ENCODE measurements at regions not wholly inside any gene's neighbourhood (a gene's known extent, or its start where the extent isn't known, plus 50 kb on each side); places are given as distances from the start of the nearest gene placed in this dataset.

DNA sequence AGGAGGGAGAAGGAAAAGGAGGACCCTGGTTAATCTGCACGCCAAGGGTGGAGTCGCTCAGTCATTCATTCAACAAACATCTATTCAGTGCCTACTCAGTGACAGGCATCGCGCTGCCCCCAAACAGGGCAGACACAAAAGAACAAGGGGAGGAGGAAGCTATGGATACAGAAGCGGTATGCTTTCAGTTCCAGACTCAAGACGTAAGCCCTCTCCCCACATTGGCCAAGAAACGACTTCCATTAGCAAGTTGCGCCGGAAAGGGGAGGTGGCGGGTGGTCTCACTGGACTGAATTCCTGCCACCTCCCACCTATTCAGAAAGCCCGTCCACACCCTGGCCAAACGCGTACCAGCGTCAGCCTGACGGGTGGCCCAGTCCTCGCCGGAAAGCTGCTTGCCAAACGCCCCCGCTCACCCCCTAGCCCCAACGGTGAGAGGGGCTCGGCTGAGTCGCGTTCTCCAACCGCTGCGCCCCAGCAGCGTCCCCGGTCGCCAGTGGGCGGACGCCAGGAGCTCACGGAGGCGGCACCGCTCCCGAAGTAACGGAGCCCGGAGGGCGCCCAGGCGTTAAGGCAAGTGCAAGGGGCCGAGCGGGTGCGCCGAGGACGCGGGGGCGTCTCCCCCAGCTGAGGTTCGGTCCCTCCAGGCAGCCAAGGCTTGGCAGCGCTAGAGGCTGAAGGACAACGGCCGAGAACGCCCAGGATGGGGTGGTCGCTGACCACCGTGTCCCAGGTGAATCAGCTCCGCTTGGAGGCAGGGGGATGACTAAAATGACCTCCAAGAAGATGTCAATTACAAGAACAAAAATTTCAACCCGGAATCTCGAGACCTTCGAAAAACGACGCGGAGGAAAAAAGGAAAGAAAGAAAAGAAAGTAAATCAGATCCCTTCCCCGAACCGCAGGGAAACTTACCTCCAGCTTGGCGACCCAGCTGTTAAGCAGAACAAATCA is 470.7 kb downstream of the SOX9 start:
- no peak for DNase-seq

DNA sequence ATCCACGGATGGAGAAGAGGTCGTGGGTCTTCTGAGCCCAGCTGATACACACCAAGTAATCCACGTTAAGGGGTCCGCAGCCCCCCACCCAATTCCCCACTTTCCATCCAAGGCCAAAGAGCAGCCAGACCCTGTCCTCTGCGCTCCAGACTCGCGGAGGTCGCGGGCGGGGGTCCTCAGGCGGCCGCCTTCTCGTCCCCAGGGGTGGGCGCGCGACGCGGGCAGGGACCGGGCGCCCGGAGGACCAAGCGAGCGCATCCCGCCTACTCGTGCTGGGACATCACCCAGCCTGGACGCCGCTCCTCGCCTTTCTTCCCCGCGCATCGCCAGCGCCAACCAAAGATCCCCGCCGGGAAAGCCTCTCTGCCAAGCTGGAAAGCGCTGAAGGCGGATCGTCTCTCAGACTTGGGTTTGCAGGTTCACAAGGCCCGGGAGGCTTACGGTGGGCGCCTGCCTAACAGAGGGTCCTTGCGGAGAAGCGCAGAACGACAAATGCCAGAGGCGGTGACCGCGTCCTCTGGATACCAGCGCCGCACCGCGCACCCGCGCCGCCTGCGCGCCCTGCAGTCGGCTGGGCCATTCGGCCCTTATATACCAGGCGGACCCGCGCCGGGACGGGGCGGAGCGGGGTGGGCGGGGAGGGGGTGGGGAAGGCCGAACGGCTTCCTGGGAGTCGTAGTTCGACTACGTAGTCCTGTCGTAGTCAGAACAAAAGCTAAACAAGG is 471.6 kb downstream of the SOX9 start:
- DNase-seq = peak; percentile 68

DNA sequence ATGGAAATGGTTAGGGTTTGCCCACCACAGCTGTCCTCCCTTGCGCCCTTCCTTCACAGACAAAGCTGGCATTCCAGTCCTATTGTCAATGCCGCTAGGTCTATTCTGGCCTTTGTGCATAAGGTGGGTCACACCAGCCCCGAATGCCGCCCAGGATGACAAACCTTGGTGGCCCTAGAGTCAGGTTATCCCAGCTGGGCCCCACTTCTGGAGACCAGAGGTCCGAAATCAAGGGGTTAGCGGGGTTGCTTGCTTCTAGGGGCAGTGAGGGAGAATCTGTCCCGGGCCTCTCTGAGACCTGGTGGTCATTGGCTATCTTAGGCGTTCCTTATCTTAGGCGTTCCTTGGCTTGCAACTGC is 472.1 kb downstream of the SOX9 start:
- no peak for DNase-seq

DNA sequence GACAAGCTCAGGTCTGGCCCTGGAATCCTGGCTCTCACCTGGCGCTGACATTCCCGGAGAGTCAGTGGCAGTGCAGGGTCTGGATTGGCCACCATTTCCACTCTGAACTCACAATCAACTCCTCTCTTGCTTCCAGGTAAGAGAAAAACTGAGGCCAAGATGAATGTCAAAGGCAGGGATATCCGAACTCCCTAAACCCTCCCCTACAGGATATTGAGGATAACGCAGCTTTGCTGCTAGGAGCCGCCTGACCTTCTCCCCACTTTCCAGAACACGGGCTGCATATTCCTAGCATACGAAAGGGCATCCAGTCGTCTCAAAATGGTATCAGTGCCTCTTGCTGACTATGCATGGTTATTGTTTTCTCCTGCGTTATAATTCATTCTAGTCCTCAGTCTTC is 473.4 kb downstream of the SOX9 start:
- no peak for DNase-seq

Measured in NCI-H1436 treated with DMSO at 0.1 percent for 48 hours (cell line).